ENCODE measurements at regions not wholly inside any gene's neighbourhood (a gene's known extent, or its start where the extent isn't known, plus 50 kb on each side); places are given as distances from the start of the nearest gene placed in this dataset.
"Not testable (repeated sequence)": the region's sequence is repeated elsewhere in the genome, so short reads cannot be mapped to it uniquely, and the experiment has no call there.

DNA sequence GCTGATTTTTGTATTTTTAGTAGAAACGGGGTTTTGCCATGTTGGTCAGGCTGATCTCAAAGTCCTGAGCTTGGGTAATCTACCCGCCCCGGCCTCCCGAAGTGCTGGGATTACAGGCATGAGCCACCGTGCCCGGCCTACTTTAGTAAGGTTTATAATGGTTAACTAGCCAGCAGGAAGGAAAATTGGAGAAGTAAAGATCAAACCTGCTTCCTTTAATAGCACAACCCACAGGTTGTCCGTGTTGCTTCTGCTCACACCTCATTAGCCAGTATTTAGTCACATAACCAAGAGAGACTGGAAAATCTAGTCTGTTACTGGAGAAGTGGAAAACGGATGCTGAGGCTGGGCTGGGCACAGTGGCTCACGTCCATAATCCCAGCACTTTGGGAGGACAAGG is 51.9 kb upstream of the TBL1XR1 start:
- DNase-seq (ENCODE audit: low read depth, low spot score): no peak

DNA sequence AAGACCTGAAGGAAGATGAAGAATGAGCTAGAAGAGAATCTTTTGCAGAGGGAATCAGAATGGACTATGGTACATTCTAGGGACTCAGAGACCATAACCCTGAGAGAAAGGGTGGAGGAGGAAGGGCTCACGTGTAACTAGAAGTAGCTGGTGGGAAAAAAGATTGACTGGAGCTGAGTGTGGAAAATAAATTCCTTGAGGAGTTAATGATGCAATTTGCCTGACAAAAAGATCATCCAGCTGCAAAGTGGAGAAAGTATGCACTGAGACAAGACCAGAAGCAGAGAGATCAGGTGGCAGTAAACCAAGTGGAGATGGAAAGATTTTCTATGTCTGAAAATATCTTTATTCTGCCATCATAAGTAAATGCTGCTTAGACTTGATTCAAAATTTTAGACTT is 52.9 kb upstream of the TBL1XR1 start:
- DNase-seq (ENCODE audit: low read depth, low spot score): no peak

DNA sequence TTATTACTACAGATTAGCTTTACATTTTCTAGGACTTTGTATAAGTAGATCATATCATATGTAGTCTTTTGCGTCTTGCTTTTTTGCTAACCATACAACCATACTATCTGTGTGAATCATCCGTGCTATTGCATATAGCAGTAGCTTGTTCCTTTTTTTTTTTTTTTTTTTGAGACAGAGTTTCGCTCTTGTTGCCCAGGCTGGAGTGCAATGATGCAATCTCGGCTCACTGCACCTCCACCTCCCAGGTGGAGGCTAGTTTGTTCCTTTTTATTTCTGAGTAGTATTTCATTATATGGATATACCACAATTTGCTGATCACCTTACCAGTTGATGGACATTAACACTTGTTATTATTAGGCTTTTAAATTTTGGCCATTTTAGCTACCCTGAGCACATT is 54.5 kb upstream of the TBL1XR1 start:
- no peak for DNase-seq (ENCODE audit: low read depth, low spot score)

DNA sequence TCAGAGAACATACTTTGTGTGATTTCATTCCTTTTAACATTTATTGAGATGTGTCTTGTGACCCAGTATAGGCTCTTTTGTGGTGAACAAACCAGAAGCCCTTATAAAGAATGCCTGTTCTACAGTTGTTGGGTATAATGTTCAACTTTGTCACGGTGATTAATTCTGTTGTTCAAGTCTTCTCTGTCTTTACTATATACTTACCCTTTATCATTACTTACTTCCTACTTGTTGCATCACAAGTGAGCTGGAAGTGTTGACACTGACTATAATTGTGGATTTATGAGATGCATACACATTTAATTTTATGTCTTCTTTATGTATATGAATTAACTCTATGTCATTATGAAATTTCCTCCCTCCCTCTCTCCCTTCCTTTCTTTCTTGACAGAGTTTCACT is 59.7 kb upstream of the TBL1XR1 start:
- DNase-seq (ENCODE audit: low read depth, low spot score): no peak

DNA sequence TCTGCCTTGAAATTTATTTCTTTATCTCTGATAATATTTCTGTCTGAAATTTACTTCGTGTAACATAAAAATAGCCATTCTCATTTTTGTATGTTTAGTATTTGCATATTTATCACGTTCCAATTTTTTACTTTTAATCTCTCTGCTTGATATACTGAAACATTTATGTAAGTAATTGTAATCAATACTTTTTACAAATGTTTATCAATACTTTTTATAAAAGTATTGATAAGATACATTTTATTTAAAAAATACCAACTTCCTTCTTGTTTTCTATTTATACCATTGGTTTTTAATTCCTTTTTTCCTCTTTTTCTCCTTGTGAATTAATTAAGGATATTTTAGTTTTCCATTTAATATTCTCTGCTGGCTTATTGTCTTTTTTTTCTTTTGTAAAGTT is 60.3 kb upstream of the TBL1XR1 start:
- no peak for DNase-seq (ENCODE audit: low read depth, low spot score)

DNA sequence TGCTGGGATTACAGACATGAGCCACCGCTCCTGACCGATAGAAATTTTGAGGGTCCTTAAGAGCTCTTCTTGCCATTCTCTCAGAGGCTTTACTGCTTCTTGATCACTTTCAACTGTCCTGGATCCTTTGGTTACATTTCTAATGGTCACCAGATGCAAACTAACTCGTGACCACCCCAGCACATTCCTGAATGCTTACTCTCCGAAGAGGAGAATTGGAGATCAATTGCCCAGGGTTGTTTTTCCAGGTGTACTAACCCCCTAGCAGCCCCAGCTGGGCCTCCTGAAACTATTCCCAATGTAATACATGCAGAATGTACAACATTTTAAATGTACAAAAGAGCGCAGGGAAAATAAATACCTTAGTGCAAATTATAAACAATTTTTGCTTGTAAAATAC is 65.1 kb upstream of the TBL1XR1 start:
- DNase-seq (ENCODE audit: low read depth, low spot score): peak; percentile 44

DNA sequence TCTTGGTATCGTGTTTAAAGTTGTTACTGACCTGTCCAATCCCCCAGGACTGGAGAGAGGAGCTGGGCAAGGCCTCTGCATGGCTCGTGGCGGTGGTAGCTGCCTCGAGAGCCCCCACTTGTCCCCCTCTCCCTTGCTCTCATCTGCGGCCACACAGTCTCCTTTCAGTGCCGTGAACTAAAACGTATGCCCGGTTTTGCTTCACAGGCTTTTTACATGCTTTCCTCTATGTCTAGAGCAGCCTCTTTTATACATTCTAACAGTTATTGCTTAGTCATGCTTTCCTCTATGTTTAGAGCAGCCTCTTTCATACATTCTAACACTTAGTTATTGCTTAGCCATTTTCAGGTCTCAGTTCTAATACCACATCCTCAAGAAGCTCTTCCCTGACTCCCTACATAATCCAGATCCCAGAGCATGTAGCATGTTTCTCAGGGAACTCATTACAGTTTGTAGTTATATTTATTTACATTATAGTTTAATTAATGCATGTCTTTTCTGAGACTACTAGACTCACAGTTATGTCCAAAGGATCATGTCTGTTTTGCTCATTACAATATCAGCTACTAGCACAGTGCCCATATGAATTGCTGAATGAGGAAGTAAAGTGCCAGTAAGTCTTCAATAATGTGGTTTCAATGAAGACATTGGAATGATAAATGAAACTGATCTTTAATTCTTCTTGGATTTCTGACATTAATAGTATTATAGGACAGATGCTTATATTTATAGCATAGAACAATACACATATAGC is 66.5 kb upstream of the TBL1XR1 start:
- DNase-seq (ENCODE audit: low read depth, low spot score): no peak

DNA sequence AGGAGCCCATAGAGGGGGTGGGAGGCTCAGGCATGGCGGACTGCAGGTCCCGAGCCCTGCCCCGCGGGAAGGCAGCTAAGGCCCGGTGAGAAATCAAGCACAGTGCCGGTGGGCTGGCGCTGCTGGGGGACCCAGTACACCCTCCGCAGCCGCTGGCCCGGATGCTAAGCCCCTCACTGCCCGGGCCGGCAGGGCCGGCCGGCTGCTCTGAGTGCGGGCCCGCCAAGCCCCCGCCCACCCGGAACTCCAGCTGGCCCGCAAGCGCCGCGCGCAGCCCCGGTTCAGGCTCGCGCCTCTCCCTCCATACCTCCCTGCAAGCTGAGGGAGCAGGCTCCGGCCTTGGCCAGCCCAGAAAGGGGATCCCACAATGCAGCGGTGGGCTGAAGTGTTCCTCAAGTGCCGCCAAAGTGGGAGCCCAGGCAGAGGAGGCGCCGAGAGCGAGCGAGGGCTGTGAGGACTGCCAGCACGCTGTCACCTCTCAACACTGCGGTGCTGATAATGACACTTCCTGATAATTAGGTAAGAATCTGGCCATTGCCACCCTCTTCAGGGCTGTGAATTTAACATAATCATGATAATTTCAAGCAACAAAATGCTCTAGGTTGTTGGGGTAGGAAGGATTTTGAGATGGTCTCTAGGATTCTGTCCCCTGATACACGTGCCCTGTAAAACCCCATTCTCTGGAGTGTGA is 74.7 kb upstream of the TBL1XR1 start:
- not testable (repeated sequence) for DNase-seq (ENCODE audit: low read depth, low spot score)

DNA sequence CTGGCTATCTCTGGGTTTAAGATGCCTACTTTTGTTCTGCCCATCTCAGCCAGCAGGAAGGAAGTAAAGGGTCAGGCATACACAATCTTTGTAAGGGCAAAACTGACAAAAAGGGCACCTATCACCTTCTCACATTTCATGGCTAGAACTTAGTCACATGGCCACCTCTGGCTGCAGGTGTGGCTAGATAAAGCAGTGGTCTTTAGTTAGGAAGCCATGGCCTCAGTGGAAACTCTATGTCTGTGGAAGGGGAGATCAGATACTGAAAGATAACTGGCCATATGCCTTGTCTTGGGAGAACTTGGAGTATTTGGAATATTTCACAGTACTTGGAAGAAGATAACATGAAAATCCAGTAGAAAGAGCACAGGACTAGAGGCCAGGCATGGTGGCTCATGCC is 80.7 kb upstream of the TBL1XR1 start:
- DNase-seq (ENCODE audit: low read depth, low spot score): no peak

DNA sequence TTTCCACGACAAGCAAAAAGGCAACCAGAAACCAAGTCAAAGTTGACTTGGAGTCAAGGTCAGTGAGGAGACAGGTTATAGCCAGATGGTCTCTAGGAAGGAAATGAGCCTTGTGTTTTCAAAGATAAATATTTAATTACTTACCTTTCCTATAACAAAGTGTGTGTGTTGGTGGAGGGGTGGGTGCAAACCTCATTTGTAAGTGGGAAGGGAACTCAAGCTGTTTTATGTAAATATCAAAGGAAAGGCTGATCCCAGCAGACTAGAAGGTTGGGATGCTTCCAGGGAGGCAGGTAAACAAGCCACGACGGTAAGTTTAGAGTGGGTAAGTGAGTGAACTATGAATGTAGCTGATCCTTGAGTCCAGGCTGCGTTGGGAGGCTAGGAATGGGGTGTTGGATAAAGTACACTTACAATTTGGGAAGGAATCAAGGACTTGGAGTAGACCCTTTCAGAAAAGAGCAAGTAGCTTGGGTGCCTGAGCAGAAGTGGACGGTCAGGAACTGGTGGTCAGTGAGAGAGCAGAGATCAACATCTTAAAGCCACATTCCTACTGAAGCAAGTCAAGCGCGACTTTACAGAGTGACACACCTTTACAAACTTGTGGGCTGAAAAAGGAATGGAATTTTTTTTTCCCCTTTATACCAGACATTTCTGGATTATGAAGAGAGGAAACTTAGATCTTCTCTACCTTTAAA is 82.0 kb upstream of the TBL1XR1 start:
- no peak for DNase-seq (ENCODE audit: low read depth, low spot score)

DNA sequence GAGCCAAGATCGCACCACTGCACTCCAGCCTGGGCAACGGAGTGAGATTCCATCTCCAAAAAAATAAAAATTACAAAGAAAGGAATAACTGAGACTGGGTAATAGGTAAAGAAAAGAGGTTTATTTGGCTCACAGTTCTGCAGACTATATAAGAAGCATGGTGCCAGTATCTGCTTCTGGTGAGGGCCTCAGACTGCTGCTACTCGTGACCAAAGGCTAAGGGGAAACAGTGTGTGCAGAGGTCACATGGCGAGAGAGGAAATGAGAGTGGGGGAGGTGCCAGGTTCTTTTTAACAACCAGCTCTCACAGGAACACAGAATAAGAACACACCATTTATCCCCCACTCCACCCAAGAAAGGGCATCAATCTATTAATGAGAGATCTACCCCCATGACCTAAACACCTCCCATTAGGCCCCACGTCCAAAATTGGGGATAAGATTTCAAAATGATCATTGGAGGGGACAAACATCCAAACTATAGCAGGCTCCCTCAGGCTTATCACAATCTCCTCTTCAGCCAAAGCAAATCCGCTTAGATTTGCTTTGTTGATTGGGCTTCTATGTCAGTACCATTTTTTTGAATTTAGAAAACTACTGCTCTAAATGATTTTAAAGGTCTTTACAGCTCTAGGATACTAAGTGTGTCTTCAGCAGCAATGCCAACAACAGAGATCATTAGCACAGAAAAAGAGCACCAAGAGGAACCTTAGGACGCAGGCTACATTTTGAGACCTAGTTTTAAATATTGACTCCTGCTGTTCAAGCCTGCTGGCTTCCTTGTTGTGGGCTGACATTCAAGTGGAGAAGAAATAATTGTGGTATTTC is 84.2 kb upstream of the TBL1XR1 start:
- no peak for DNase-seq (ENCODE audit: low read depth, low spot score)

DNA sequence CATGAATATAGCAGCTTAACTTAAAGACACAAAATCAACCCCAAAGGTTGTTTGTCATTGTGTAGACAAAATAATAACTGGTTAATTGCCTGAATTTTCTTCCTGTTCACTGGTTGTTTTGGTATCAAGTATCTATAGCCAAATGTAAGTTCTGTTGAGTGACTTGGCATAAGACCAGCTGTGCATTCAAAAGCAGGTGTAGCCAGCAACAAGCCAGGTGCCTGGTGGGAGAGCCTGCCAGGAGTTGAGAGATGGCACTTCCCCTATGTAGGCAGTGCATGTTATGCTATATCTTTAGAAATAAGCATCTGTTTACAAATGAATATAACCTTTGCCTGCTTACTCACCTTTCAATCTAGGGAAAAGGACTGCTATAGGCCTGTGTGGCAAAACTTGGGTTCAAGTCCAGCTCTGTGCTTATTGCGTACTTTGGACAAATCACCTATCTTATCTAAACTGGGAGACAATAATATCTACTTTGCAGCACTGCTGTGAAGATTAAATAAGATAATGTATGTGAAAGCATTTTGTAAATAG is 84.9 kb upstream of the TBL1XR1 start:
- DNase-seq (ENCODE audit: low read depth, low spot score): no peak

DNA sequence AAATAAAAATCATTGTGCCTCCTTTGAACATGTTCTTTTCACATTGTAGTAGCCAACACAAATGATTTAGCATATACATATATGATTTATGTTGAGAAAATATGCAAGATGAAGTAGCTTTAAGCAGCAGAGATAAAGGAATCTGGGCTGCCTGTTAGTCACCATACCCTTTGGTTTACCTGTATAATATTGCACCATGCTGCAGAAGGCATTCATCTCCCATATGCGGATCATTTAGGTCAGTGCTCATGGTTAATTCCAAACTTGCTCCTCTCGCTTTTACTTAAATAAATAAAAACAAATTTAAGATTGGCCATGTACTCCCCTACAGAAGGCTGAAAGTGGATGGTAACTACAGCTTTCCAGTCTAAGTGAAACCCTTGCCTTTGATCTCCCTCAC is 86.7 kb upstream of the TBL1XR1 start:
- DNase-seq (ENCODE audit: low read depth, low spot score): no peak

DNA sequence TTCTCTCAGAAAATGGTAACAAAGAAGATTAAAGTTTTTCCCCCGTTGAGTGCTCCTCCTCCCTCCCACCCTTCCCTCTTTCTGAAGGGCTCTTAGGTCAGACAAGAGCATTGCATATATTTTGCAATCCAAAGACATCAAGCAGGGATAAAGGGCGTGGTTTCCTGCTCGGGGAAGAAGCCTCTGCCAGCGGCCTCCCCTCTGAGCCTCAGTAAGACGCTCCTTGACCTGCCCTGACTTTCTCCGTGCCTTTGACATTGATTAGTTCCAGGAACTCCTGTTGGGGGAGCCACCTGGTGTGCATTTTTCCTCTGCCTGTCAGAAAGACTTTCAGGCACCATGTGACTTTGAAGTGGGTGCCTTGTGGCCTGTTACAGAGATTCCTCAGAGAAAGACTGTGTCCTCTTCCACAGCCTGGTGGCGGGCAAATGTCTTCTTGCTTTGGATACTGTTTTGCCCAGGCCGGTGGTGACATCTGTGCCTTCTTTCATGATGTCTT is 87.2 kb upstream of the TBL1XR1 start:
- DNase-seq (ENCODE audit: low read depth, low spot score): peak; percentile 65

DNA sequence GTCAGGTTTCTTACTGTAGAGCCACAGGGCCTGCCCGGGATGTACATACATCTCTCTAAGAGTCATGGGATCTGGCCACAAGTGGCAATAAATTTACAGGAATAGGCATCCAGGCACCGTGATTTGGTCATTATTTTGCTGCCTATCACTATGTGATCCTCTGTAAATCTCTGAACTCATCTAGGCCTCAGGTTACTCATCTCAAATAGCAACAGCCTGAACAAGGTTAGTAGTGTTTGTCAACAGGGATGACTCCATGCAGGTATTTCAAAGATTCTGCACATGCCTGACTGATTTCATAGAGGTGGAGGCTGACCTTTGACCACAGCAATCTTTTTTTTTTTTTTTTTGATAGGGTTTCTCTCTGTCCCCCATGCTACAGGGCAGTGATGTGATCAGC is 88.8 kb upstream of the TBL1XR1 start:
- DNase-seq (ENCODE audit: low read depth, low spot score): no peak

DNA sequence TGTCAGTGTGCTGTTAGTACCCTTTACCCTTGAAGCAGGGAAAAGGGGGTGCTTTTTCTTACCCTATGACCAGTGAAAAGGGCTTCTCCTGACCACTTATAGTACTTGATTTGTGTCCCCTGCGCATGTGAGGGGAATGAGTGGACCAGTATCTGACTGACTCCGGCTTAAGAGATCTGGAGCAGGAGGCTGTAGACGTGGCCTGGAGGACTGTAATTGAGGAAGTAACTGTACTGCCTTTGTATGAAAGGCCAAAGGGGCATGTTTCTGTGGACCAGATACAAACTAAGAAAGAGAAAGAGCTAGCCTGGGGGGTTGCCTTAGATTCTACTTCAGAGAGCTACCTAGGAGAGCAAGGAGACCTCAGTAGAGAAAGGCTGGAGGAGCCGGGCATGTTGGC is 89.9 kb upstream of the TBL1XR1 start:
- no peak for DNase-seq (ENCODE audit: low read depth, low spot score)

DNA sequence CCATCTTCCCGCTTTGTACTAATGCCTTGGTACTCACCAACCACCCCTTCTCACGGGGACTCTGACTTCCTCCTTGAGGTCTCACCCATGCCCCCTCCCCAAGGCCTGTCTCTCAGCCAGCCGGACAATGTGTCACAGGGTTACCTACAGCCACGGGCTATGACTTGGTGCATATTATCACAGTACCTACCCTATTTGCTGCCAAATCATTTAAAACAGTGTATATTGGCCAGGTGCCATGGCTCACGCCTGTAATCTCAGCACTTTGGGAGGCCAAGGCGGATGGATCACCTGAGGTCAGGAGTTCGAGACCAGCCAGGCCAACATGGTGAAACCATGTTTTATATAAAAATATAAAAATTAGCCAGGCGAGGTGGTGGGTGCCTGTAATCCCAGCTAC is 93.4 kb upstream of the TBL1XR1 start:
- no peak for DNase-seq (ENCODE audit: low read depth, low spot score)

DNA sequence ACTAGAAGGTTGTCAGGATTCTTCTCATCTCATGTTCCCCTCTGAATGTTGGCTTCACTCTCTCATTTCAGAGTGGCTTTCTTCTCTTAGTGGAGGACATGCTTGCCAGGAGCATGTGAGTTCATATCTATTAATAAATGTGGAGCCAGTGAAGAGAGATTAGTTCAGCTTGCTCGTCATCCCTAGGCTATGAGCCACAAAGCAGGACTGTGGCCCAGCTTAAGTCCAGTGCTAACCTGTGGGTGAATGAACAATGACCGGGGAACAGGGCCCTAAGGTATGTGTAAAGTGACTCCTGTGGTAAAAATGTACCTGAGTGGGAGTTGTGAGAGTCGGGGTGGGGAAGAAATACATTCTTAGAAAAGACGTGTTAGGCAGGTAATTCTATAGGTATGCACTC is 96.9 kb upstream of the TBL1XR1 start:
- DNase-seq (ENCODE audit: low read depth, low spot score): no peak

DNA sequence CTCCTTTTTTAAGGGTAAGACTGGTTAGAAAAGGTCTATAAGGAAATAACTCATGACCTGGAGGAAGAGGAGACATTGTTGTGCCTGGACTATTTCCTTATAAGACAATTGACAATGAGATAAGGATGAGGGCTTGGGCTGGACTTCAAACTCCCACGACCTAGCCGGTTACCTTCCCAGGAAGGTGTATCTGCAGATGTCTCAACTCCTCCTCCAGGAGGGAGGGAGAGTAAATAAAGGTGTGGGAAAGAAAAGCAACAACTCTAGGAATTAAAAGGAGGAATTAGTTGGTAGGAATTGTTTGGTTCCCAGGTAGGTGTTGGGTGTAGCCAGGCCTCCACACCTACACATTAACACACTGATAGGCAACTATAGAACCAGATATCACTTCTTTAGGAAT is 97.8 kb upstream of the TBL1XR1 start:
- DNase-seq (ENCODE audit: low read depth, low spot score): no peak

DNA sequence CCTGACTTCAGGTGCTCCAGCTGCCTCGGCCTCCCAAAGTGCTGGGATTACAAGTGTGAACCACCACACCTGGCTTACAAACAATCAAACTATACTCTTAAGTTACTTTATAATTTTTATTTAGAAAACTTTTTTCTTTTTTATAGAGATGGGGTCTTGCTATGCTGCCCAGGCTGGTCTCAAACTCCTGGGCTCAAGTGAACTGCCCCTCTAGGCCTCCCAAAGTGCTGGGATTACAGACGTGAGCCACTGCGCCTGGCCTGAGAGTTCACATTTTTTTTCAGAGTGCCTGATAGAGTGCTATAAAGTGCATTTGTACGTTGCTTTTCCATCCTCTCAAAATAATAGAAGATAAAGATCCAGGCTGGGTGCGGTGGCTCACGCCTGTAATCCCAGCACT is 102.0 kb upstream of the TBL1XR1 start:
- no peak for DNase-seq (ENCODE audit: low read depth, low spot score)

DNA sequence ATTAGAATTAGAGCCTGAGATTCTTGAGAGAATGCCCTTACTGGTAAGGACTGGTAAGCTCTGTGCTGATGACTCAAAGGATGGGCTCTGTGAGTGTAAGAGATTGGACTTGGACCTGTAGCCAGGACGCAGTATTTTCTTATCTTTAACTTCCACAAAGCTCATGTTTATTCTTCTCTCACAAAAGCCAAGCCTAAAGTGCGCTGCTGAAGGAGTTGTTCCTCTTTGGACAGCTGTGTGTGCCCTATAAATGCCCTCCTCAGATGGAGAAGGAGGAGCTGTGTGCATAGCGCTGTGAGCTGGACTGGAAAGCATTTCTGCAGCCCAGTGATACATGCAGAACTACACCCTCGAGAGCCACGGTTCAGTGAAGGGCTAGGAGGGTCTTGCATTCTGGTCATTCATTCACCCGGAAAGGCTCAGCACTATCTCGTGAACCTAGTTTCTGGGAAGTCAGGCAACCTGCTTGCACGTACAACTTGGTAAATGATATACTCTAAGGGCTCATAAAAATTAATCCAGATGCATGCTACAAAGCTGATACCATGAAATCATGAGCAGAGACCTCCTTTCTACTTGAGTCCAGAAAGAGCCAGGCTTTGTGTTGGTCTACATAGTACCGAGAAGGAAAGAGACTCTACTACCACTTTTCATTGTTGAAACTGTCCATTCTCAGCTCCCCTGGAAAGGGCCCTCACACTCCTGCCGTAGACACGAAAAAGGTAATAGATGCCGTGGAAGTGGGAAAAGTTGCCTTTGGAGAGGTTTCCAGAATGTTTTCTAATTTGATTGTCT is 103.0 kb upstream of the TBL1XR1 start:
- DNase-seq (ENCODE audit: low read depth, low spot score): no peak
